HG02571 (cell line): ENCODE measurements at regions not wholly inside any gene's neighbourhood (a gene's known extent, or its start where the extent isn't known, plus 50 kb on each side); places are given as distances from the start of the nearest gene placed in this dataset.
A peak's percentile ranks its signal among the peaks of the same experiment; 100 is the strongest.
"Not testable (repeated sequence)": the region's sequence is repeated elsewhere in the genome, so short reads cannot be mapped to it uniquely, and the experiment has no call there.

Experiments
- ATAC-seq: cut with Tn5 transposase; IDR thresholded peaks from one replicate; pipeline ENCODE4 v1.9.1; 2021; ENCODE audit warnings: mild to moderate bottlenecking, moderate library complexity; ENCODE audit not compliant: unreplicated experiment

GRCh38 chr2:36302911-36303310, 52.7 kb upstream of the CRIM1 start:
- no peak for ATAC-seq

DNA sequence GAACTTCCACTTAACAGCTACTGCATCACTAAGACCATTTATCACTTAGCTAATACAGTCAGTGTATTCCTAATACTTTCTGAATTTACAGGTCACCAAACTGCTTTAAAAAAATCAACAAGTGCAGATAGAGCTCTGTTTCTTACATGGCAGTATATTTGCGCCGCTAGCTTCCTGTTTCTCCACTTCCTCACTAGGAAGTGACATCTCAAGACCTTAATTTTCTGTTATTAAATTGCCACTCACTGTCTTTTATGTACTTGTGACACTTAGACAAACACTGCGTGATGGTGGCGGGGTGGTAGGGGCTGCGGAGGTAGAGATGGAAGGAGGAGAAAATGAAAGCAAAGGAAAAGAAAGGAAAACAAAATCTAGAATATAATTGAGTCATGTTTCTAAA, 53.7 kb upstream of the CRIM1 start:
- ATAC-seq: no peak

- no peak for ATAC-seq
Observed at GRCh38 chr2:36300697-36301096, 54.9 kb upstream of the CRIM1 start.

DNA sequence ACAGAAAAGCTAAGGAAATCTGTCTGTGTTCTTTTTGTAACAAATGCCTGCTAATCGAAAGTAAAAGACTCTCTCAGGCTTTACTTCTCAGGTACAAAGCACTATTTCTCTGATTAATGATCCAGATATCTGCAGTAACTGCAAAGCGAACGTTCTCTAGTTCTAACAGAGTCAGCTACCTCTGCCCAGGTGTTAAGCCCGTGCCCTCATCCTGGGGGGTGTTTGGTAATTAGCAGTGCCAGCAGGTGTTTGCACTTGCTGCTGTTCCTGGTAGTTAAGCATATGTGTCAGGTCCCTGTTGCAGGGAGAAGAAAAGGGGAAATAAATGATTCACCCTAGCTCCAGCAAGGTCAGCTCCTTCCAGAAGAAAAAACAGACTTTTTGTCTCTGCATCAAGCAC, 58.8 kb upstream of the CRIM1 start:
- no peak for ATAC-seq

DNA sequence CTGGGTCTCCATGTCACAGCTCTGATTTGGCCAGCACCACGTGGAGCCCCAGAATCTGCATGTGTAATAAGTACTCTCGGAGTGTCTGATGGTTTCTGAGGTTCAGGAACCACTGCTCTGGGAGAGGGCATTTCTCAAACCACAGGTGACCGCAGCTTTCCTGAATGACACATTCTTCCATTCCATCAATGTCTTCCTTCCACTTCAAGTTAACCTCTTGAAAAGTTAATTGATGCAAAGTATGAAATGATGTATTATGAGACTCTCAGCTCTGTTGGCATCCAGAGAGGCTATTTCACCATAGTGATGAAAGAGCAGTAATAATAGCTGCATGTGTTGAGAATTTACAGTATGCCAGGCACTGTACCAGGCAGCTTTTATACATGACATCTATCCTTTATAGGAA, 61.3 kb upstream of the CRIM1 start:
- ATAC-seq: no peak

DNA sequence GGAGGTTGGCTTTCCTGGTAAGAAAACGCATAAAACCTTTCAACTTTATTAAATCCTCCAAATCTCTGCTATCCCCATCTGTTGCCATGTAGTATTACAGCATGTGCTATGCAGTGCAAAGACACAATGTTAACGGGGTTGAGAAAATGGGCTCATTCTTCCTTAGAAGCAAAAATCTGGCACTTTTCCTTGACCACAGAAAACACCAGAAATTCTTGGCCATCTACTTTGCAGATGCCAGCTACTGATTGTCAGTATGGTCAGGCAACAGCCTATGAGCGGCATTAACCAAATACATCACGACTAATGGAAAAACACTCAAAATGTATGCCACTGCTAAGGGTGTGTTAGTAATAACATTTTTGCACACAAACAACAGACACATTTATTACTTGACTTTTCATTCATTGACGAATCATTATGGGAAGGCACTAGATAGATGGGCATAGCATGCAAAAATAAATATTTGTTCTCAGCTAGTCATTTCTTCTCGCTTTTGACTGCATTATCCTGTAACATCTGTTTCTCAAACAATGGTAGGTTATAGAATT, 65.2 kb upstream of the CRIM1 start:
- no peak for ATAC-seq

- no peak for ATAC-seq
Observed at GRCh38 chr2:36289731-36290130, 65.8 kb upstream of the CRIM1 start.

- ATAC-seq: no peak
Observed at GRCh38 chr2:36287363-36288275, 68.0 kb upstream of the CRIM1 start.

DNA sequence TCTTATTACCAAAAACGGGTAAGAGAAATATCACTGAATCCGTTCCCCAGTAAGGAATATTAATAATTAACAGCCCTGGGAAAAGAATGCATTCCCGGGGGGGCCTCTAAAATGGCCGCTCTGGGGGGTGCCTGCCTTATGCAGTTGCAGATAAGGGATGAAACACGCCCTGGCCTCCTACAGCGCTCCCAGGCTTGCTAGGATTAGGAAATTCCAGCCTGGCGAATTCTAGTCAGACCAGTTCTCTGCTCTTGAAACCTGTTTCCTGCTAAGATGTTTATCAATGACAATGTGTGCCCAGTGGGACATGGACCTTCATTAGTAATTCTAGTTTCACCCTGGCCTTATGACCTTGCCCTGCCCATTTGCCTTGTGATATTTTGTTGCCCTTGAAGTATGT, 76.1 kb upstream of the CRIM1 start:
- ATAC-seq: not testable (repeated sequence)

DNA sequence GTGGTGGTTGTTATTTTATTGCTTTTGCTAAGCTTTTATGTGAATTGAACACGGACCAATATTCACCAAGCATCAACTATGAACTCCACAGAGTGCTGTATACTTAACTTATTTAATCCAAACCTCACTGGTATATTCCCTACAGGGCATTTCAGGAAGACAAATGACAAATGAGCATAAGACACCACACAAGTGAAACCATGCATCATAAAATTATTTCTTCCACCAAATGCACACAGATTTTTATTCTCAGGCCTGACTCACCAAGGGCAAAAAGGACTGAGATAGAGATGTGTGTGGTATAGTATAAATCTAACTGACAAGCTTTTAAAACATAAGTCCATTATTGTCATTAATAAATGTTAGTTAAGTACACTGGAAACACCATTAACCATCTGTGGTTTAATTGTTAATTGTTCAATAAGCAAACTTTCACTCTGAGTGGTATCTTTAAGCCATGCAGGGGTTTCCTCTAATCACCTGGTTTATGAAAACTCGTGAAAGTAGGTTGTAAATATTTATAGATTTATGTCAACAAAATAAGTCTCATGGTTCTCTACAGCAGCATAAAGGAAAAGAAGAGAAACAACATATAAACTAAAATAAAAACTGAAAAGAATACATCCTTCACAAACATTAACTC, 77.6 kb upstream of the CRIM1 start:
- no peak for ATAC-seq

DNA sequence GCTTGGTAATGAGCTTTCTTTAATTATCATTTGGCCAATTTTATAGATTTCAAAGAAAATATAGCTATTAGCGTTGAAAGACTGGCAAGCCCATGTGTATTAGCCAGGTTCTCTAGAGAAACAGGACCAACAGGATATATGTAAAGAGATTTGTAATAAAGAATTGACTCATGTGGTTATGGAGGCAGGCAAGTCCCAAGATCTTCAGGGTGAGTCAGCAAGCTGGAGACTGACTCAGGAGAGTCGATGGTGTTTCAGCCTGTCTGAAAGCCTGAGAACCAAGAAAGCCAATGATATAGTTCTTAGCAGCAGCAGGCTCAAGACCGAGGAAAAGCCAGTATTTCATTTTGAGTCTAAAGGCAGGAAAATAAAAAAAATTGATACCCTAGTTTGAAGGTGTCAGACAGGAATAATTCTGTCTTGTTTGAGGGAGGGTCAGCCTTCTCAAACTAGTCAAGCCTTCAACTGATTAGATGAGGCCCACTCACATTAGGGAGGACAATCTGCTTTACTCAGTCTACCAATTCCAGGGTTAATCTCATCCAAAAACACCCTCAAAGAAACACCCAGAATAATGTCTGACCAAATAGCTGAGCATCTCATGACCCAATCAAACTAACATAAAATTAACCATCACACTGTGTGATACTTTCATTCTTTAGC, 78.3 kb upstream of the CRIM1 start:
- ATAC-seq: no peak

- no peak for ATAC-seq
Observed at GRCh38 chr2:36271266-36271665, 84.3 kb upstream of the CRIM1 start.

DNA sequence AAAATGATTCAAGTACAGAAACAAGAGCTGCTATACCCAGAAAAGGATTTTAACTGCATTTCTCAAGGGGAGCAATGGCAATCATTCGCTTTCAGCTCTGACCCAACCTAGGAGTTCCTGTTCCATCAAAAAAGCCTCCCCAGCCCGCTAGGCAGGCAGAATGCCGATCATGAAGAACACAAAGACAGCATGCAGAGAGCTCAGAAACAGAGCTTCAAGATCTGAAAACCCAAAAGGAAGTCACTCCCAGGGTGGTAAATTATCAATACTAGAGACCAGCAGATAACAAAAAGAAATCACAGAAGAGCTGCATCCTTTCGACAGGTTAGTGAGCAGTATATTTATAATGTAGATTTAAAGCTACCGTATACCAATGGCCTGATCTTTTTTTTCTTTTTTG, 84.8 kb upstream of the CRIM1 start:
- no peak for ATAC-seq

DNA sequence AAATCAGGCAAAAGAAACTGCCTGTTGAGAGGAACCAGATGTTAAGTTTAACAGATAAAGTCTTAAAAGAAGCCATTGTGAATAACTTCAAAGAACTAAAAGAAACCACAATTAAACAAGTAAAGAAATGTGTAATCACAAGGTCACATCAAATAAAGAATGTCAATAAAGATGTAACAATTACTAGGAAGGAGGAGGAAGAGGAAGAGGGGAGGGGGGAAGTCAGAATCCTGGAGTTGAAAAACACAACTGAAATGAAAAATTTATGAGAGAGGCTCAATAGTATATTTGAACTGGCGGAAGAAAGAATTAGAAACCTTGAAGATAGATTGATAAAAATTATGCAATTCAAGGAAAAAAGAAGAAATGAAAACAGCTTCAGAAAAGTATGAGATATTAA, 88.4 kb upstream of the CRIM1 start:
- ATAC-seq: no peak

GRCh38 chr2:36266536-36267121, 88.9 kb upstream of the CRIM1 start:
- no peak for ATAC-seq

GRCh38 chr2:36262581-36262980, 93.0 kb upstream of the CRIM1 start:
- ATAC-seq: no peak

- ATAC-seq: no peak
Observed at GRCh38 chr2:36255863-36256262, 99.7 kb upstream of the CRIM1 start.

GRCh38 chr2:36253086-36253485, 102.5 kb upstream of the CRIM1 start:
- no peak for ATAC-seq

DNA sequence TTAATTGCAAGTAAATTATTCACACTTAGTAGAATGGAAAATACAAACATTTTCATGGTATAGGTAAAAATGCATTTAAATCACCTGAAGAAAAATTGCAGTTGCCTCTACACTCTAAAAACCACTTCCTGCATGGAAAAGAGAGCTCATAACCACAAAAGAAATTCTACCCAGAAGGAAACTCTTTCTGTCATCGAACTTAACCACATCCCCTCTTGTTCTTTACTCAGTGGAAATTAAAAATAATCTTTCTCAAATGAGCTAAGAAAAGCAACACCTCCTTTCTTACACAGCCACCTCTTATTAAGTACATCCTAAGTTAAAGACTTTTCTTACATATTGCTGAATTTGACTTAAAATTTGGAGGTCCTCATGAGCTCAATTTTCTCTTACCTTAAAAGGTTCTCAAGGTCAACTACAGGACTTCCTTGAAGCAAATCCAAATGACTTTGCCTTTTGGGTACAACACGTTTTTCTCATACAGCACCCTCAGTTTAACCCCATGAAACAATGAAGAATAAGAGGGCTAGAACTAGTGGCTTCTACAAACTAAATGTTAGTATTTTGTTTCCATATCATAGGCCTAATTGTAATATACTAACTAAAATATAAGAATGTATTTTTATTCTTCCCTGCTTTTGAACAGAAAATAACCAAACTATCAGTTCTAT, 109.1 kb upstream of the CRIM1 start:
- ATAC-seq: peak; percentile 65

DNA sequence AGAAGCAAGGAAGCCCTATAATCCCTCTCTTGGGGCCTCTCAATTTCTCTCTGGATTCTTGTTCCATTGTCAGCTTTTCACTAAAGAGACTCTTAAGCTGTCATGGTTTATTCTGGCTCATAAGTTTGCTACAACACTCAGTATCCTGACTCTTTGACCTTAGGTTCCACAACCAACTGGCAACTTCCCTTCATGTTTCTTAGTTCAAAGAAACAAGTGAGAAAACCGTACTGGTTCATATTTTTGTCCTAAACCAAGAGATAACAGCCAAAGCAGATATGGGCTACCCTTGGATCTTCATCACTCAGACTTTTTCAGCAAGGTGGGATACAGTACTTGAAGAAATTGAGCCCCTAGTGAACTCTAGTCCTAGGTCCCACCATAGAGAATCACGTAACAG, 109.9 kb upstream of the CRIM1 start:
- ATAC-seq: no peak

- ATAC-seq: no peak
Observed at GRCh38 chr2:36238106-36238505, 117.5 kb upstream of the CRIM1 start.
